ENCODE measurements at regions not wholly inside any gene's neighbourhood (a gene's known extent, or its start where the extent isn't known, plus 50 kb on each side); places are given as distances from the start of the nearest gene placed in this dataset.

GRCh38 chr1:227459326-227459841, 104.0 kb upstream of the ZNF678 start:
- H3K4me2 ChIP-seq, result no peak overlapping the region
- peaks cover 21% of the 10 kb centered on the region for H3K27me3 ChIP-seq (ENCODE audit: insufficient read depth, low read depth)
- H3K9me3 ChIP-seq (ENCODE audit: insufficient read depth, low read depth), result no peaks in the 10 kb centered on the region
- TF ChIP-seq EZH2 (IDR thresholded peaks at IDR 0.05; ENCODE audit: low read depth) (no peak), CTCF (conservative IDR thresholded peaks at IDR 0.05) (no peak)
- no peaks in the 10 kb centered on the region for H3F3A ChIP-seq (ENCODE audit: insufficient read depth, low read depth)
- H3K79me2 ChIP-seq (ENCODE audit: low read depth), result no peaks in the 10 kb centered on the region
- intact Hi-C loops (cut with micrococcal nuclease; ENCODE audit: unreplicated experiment), result no loop called here
- no peaks in the 10 kb centered on the region for H3K4me1 ChIP-seq (replicated peaks; ENCODE audit: insufficient read depth)
- no peaks in the 10 kb centered on the region for H3K36me3 ChIP-seq (ENCODE audit: low read depth)
- no peak overlapping the region for H3K27ac ChIP-seq
- no peaks in the 10 kb centered on the region for H4K20me1 ChIP-seq (ENCODE audit: insufficient read depth)
- CTCF ChIA-PET, result no interaction called here
- H3K4me3 ChIP-seq, result no peak overlapping the region
- BruUV-seq (replicated peaks), result no TSS peak
- no peak overlapping the region for H2AFZ ChIP-seq
- DNase-seq, result no peak
- no peaks in the 10 kb centered on the region for H3K9me2 ChIP-seq (ENCODE audit: insufficient read depth)
- POLR2A ChIA-PET (ENCODE audit: unreplicated experiment), result no interaction called here

DNA sequence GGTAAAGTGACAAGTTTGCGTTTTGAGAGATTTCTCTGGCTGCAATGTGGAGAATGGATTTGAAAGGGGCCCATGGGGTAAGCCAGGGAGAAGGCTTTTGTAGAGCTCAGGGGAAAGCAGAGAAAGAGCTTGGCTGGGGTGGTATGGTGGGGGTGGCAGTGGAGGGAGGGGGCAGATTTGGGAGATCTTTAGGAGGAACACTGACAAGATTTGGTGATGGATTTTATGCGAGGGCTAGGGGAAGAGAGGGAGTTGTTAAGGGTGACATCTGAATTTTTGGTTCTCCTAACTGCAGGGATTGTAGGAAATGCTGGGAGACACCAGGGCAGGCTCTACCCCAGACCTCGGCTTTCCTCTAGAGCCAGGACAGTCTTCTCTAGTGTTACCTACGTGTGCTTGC, 108.7 kb upstream of the ZNF678 start:
- no peaks in the 10 kb centered on the region for H3K79me2 ChIP-seq (ENCODE audit: low read depth)
- H3K9me3 ChIP-seq (ENCODE audit: insufficient read depth, low read depth), result no peaks in the 10 kb centered on the region
- H3K4me1 ChIP-seq (replicated peaks; ENCODE audit: insufficient read depth), result no peaks in the 10 kb centered on the region
- no peak overlapping the region for H2AFZ ChIP-seq
- H3K36me3 ChIP-seq (ENCODE audit: low read depth), result no peaks in the 10 kb centered on the region
- DNase-seq, result no peak
- POLR2A ChIA-PET (ENCODE audit: unreplicated experiment), result no interaction called here
- peaks cover 33% of the 10 kb centered on the region; the same call in 1 of the 2 replicates for H3K27me3 ChIP-seq (ENCODE audit: insufficient read depth, low read depth)
- CTCF ChIA-PET, result no interaction called here
- H3K4me2 ChIP-seq, result no peak overlapping the region
- H3K4me3 ChIP-seq, result no peak overlapping the region
- intact Hi-C loops (cut with micrococcal nuclease; ENCODE audit: unreplicated experiment), result no loop called here
- TF ChIP-seq EZH2 (IDR thresholded peaks at IDR 0.05; ENCODE audit: low read depth), result no peak
- no peak for TF ChIP-seq CTCF (conservative IDR thresholded peaks at IDR 0.05)
- no peaks in the 10 kb centered on the region for H3K9me2 ChIP-seq (ENCODE audit: insufficient read depth)
- no TSS peak for BruUV-seq (replicated peaks)
- H3F3A ChIP-seq (ENCODE audit: insufficient read depth, low read depth), result no peaks in the 10 kb centered on the region
- H4K20me1 ChIP-seq (ENCODE audit: insufficient read depth), result no peaks in the 10 kb centered on the region
- H3K27ac ChIP-seq, result no peak overlapping the region

GRCh38 chr1:227453631-227454355, 109.6 kb upstream of the ZNF678 start:
- no peak overlapping the region for H2AFZ ChIP-seq
- BruUV-seq (replicated peaks), result no TSS peak
- intact Hi-C loops (cut with micrococcal nuclease; ENCODE audit: unreplicated experiment), result no loop called here
- no peaks in the 10 kb centered on the region for H3K4me1 ChIP-seq (replicated peaks; ENCODE audit: insufficient read depth)
- H3K9me2 ChIP-seq (ENCODE audit: insufficient read depth), result no peaks in the 10 kb centered on the region
- no peaks in the 10 kb centered on the region for H3F3A ChIP-seq (ENCODE audit: insufficient read depth, low read depth)
- H3K9me3 ChIP-seq (ENCODE audit: insufficient read depth, low read depth), result no peaks in the 10 kb centered on the region
- H3K4me3 ChIP-seq, result no peak overlapping the region
- no peak overlapping the region for H3K27ac ChIP-seq
- no peak for TF ChIP-seq EZH2 (IDR thresholded peaks at IDR 0.05; ENCODE audit: low read depth)
- TF ChIP-seq CTCF (conservative IDR thresholded peaks at IDR 0.05), result no peak
- ChIA-PET POLR2A (ENCODE audit: unreplicated experiment) (no interaction called here), CTCF (no interaction called here)
- H3K27me3 ChIP-seq (ENCODE audit: insufficient read depth, low read depth), result peaks cover 33% of the 10 kb centered on the region; the same call in 1 of the 2 replicates
- no peaks in the 10 kb centered on the region for H4K20me1 ChIP-seq (ENCODE audit: insufficient read depth)
- no peak for DNase-seq
- H3K4me2 ChIP-seq, result no peak overlapping the region
- no peaks in the 10 kb centered on the region for H3K79me2 ChIP-seq (ENCODE audit: low read depth)
- no peaks in the 10 kb centered on the region for H3K36me3 ChIP-seq (ENCODE audit: low read depth)
